CD14-positive monocyte (primary cell): ENCODE measurements at regions not wholly inside any gene's neighbourhood (a gene's known extent, or its start where the extent isn't known, plus 50 kb on each side); places are given as distances from the start of the nearest gene placed in this dataset.

Experiments used
- DNase-seq, 3 donors: peaks; one replicate each; pipeline ENCODE4 v3.0.0-alpha.2; 2011 to 2022
- H2AFZ ChIP-seq: 2 replicates; pipeline ENCODE4 v1.6.0; 2012; ENCODE audit warnings: mild to moderate bottlenecking, low read depth, low read length, inconsistent platforms; ENCODE audit not compliant: insufficient read depth, poor library complexity, severe bottlenecking
- H3K27ac ChIP-seq, 2 donors: 1 replicate in 1 of 2; 2 replicates in 1 of 2; pipeline ENCODE4 v1.5.1; 2012 to 2013; ENCODE audit warnings: low read length in 2 of 2, control low read depth in 1 of 2, inconsistent platforms in 1 of 2, low read depth in 1 of 2, mild to moderate bottlenecking in 1 of 2
- H3K27me3 ChIP-seq, 2 donors: one replicate each; pipeline versions ENCODE4 v1.6.0 to v1.6.1; 2011 to 2013; ENCODE audit warnings: low read length in 2 of 2; ENCODE audit not compliant: control insufficient read depth in 2 of 2, insufficient read depth in 2 of 2
- H3K36me3 ChIP-seq, 2 donors: replicated peaks in 1 of 2; 1 replicate in 1 of 2; 2 replicates in 1 of 2; pipeline versions ENCODE4 v1.5.1 to v1.6.1; 2012 to 2013; ENCODE audit warnings: low read length in 2 of 2, control low read depth in 1 of 2, inconsistent platforms in 1 of 2, mild to moderate bottlenecking in 1 of 2; ENCODE audit not compliant: insufficient read depth in 2 of 2, control insufficient read depth in 1 of 2
- H3K4me1 ChIP-seq, 2 donors: 1 replicate in 1 of 2; 2 replicates in 1 of 2; pipeline versions ENCODE4 v1.5.1 to v1.6.1; 2012 to 2013; ENCODE audit warnings: low read length in 2 of 2, control low read depth in 1 of 2, inconsistent platforms in 1 of 2, mild to moderate bottlenecking in 1 of 2, moderate library complexity in 1 of 2; ENCODE audit not compliant: insufficient read depth in 2 of 2, control insufficient read depth in 1 of 2
- H3K4me2 ChIP-seq: replicated peaks from 2 replicates; pipeline ENCODE3; 2012; ENCODE audit warnings: low read length, moderate library complexity, mild to moderate bottlenecking; ENCODE audit not compliant: poor library complexity, severe bottlenecking; ENCODE audit errors: extremely low read depth
- H3K4me3 ChIP-seq, 3 experiments: fragments of 200-600 bp in 1 of 3; sonication (generic) in 1 of 3; replicated peaks in 1 of 3; 1 replicate in 2 of 3; 2 replicates in 1 of 3; pipeline ENCODE4 v1.5.1; 2011 to 2013; ENCODE audit warnings: low read length in 3 of 3, mild to moderate bottlenecking in 3 of 3, control low read depth in 2 of 3, low read depth in 2 of 3, inconsistent platforms in 1 of 3, moderate library complexity in 1 of 3
- H3K79me2 ChIP-seq: 2 replicates; pipeline ENCODE4 v1.6.0; 2012; ENCODE audit warnings: mild to moderate bottlenecking, control low read depth, inconsistent platforms, low read length, moderate library complexity; ENCODE audit not compliant: insufficient read depth
- H3K9ac ChIP-seq: 2 replicates; pipeline ENCODE4 v1.6.0; 2017; ENCODE audit warnings: low read length, mild to moderate bottlenecking; ENCODE audit not compliant: insufficient read depth, poor library complexity, severe bottlenecking
- H3K9me3 ChIP-seq, 2 donors: replicated peaks in 1 of 2; 1 replicate in 1 of 2; 2 replicates in 1 of 2; pipeline versions ENCODE4 v1.5.1 to v1.6.1; 2012 to 2013; ENCODE audit warnings: low read length in 2 of 2, control low read depth in 1 of 2; ENCODE audit not compliant: control insufficient read depth in 1 of 2, insufficient read depth in 1 of 2
- H4K20me1 ChIP-seq: 2 replicates; pipeline ENCODE4 v1.6.0; 2012; ENCODE audit warnings: mild to moderate bottlenecking, low read length, control low read depth, moderate library complexity; ENCODE audit not compliant: insufficient read depth
- H3K27ac Mint-ChIP-seq, 7 donors: one replicate each; pipeline ENCODE4 v1.8.0; 2020; ENCODE audit warnings: mild to moderate bottlenecking in 7 of 7, mixed read lengths in 7 of 7, moderate library complexity in 6 of 7, inconsistent platforms in 2 of 7
- H3K27me3 Mint-ChIP-seq, 3 donors: one replicate each; pipeline ENCODE4 v1.8.0; 2021 to 2022; ENCODE audit warnings: low read depth in 3 of 3, mild to moderate bottlenecking in 3 of 3, mixed read lengths in 3 of 3, moderate library complexity in 3 of 3, inconsistent platforms in 1 of 3
- H3K36me3 Mint-ChIP-seq, 2 donors: one replicate each; pipeline ENCODE4 v1.8.0; 2020; ENCODE audit warnings: mixed read lengths in 2 of 2, inconsistent platforms in 1 of 2, mild to moderate bottlenecking in 1 of 2
- H3K4me1 Mint-ChIP-seq: one replicate; pipeline ENCODE4 v1.8.0; 2020; ENCODE audit warnings: mild to moderate bottlenecking, mixed read lengths
- H3K4me3 Mint-ChIP-seq, 2 donors: one replicate each; pipeline ENCODE4 v1.8.0; 2020; ENCODE audit warnings: mild to moderate bottlenecking in 2 of 2, mixed read lengths in 2 of 2, moderate library complexity in 1 of 2
- H3K9me3 Mint-ChIP-seq, 7 donors: one replicate each; pipeline ENCODE4 v1.8.0; 2020 to 2022; ENCODE audit warnings: mixed read lengths in 7 of 7, mild to moderate bottlenecking in 6 of 7, moderate library complexity in 6 of 7, inconsistent platforms in 2 of 7
- CTCF ChIP-seq: fragments of 200-600 bp; IDR thresholded peaks from one replicate; pipeline ENCODE4 v1.8.0; 2022; ENCODE audit warnings: antibody characterized with exemption, mild to moderate bottlenecking
- whole genome bisulfite sequencing: methylation state at CpG from one replicate; pipeline ENCODE4 v1.1.5; 2013; ENCODE audit warnings: missing lambda C conversion rate; ENCODE audit not compliant: insufficient coverage; 5-methylcytosine and 5-hydroxymethylcytosine counted together
- intact Hi-C, 2 donors: fragments of 100-400 bp; cut with micrococcal nuclease; formaldehyde crosslinking; loops; one replicate each; pipeline versions ENCODE4 v1.15.0 to v1.15.1; 2023

GRCh38 chr2:120474486-120474885 is 128.6 kb downstream of the INHBB start:
- 83% methylated on average over 2 of the region's 8 CpGs for WGBS
- Histone ChIP-seq H3K9ac (no peak overlapping the region), H3K4me1 (no peaks in the 10 kb centered on the region), H3K4me3 (no peak overlapping the region), H3K9me3 (peaks cover 0 to 3% of the 10 kb centered on the region in 2 donors), H2AFZ (no peak overlapping the region), H3K27me3 (no peaks in the 10 kb centered on the region), H3K79me2 (no peaks in the 10 kb centered on the region), H3K36me3 (no peaks in the 10 kb centered on the region), H4K20me1 (no peaks in the 10 kb centered on the region), H3K27ac (no peak overlapping the region), H3K4me2 (no peak overlapping the region)
- Mint-ChIP-seq H3K4me3 (no peak overlapping the region), H3K9me3 (no peaks in the 10 kb centered on the region), H3K27me3 (peaks cover 0 to 3% (median 3%) of the 10 kb centered on the region in 3 donors), H3K27ac (peak overlapping the region in 1 of 7 donors; percentile 23), H3K36me3 (no peaks in the 10 kb centered on the region), H3K4me1 (peaks cover 4% of the 10 kb centered on the region)
- no peak for DNase-seq
- intact Hi-C loops = no loop called here
- TF ChIP-seq CTCF = no peak

- Mint-ChIP-seq H3K36me3 (no peaks in the 10 kb centered on the region), H3K4me1 (no peaks in the 10 kb centered on the region), H3K4me3 (no peak overlapping the region), H3K27me3 (peaks cover 0 to 3% (median 1%) of the 10 kb centered on the region in 3 donors), H3K9me3 (peaks cover 0 to 1% (median 0%) of the 10 kb centered on the region in 7 donors), H3K27ac (no peak overlapping the region)
- H3K79me2 ChIP-seq = no peaks in the 10 kb centered on the region
- no peak for DNase-seq
- H3K27me3 ChIP-seq = no peaks in the 10 kb centered on the region
- no peak for TF ChIP-seq CTCF
- H3K9ac ChIP-seq = no peak overlapping the region
- no peaks in the 10 kb centered on the region for H3K36me3 ChIP-seq
- no peak overlapping the region for H3K4me3 ChIP-seq
- no peaks in the 10 kb centered on the region for H3K4me1 ChIP-seq
- intact Hi-C loops = no loop called here
- 89% methylated on average over 3 of the region's 7 CpGs for WGBS
- no peak overlapping the region for H3K27ac ChIP-seq
- no peaks in the 10 kb centered on the region for H4K20me1 ChIP-seq
- H3K4me2 ChIP-seq = no peak overlapping the region
- H2AFZ ChIP-seq = no peak overlapping the region
- peaks cover 0 to 3% of the 10 kb centered on the region in 2 donors for H3K9me3 ChIP-seq
These were observed 130.2 kb downstream of the INHBB start for GRCh38 chr2:120476141-120476540.
